Progenitor cell of endocrine pancreas (in vitro differentiated cells): ENCODE measurements at regions not wholly inside any gene's neighbourhood (a gene's known extent, or its start where the extent isn't known, plus 50 kb on each side); places are given as distances from the start of the nearest gene placed in this dataset.

Source experiments
- DNase-seq: peaks from one replicate; pipeline ENCODE4 v3.0.0; 2021; ENCODE audit warnings: low spot score; ENCODE audit not compliant: unreplicated experiment
- H3K27ac Mint-ChIP-seq: 2 replicates; pipeline ENCODE4 v1.8.0; 2021; ENCODE audit warnings: mild to moderate bottlenecking, moderate library complexity, mixed read lengths
- H3K27me3 Mint-ChIP-seq: 2 replicates; pipeline ENCODE4 v1.8.0; 2021; ENCODE audit warnings: mixed read lengths
- H3K36me3 Mint-ChIP-seq: 2 replicates; pipeline ENCODE4 v1.8.0; 2022; ENCODE audit warnings: mixed read lengths; ENCODE audit not compliant: insufficient read depth
- H3K4me1 Mint-ChIP-seq: 2 replicates; pipeline ENCODE4 v1.8.0; 2021; ENCODE audit warnings: low read depth, mixed read lengths
- H3K4me3 Mint-ChIP-seq: 2 replicates; pipeline ENCODE4 v1.8.0; 2021; ENCODE audit warnings: low read depth, mild to moderate bottlenecking, moderate library complexity, mixed read lengths
- H3K9me3 Mint-ChIP-seq: 2 replicates; pipeline ENCODE4 v1.8.0; 2021; ENCODE audit warnings: low read depth, mixed read lengths
- CTCF ChIP-seq: fragments of 200-600 bp; sonication (generic); IDR thresholded peaks from one replicate; pipeline ENCODE4 v1.5.0; 2021; ENCODE audit warnings: antibody characterized with exemption, mild to moderate bottlenecking; ENCODE audit not compliant: unreplicated experiment

- H3K36me3 Mint-ChIP-seq = no peaks in the 10 kb centered on the region
- H3K4me1 Mint-ChIP-seq = no peaks in the 10 kb centered on the region
- no peak for DNase-seq
- H3K27me3 Mint-ChIP-seq = no peaks in the 10 kb centered on the region
- no peak for TF ChIP-seq CTCF
- H3K27ac Mint-ChIP-seq = no peak overlapping the region
- H3K9me3 Mint-ChIP-seq = peaks cover 34% of the 10 kb centered on the region
- H3K4me3 Mint-ChIP-seq = no peak overlapping the region
These were observed 128.5 kb upstream of the CYSLTR1 start for GRCh38 chrX:78455901-78456300.

DNA sequence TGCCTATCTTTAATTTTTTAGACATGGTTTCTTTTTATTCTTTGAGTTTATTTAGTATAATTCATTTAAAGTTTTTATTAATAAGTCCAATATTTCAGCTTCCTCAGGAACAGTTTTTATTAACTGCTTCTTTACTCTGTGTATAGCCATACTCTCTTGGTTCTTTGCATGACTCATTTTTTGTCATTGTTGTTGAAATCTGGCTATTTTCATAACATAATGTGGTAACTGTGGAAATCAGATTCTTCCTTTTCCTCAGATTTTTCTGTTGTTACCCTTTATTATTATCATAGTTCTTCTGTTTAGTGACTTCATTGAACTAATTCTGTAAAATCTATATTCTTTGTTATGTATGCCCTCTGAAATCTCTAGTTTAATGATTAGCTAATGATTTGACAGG is 124.9 kb upstream of the CYSLTR1 start:
- peaks cover 36% of the 10 kb centered on the region for H3K9me3 Mint-ChIP-seq
- DNase-seq = no peak
- H3K27ac Mint-ChIP-seq = no peak overlapping the region
- no peaks in the 10 kb centered on the region for H3K36me3 Mint-ChIP-seq
- no peak overlapping the region for H3K4me3 Mint-ChIP-seq
- no peaks in the 10 kb centered on the region for H3K4me1 Mint-ChIP-seq
- H3K27me3 Mint-ChIP-seq = no peaks in the 10 kb centered on the region
- TF ChIP-seq CTCF = no peak

GRCh38 chrX:78437621-78438020 is 110.2 kb upstream of the CYSLTR1 start:
- no peak for TF ChIP-seq CTCF
- H3K4me3 Mint-ChIP-seq = no peak overlapping the region
- H3K27me3 Mint-ChIP-seq = no peaks in the 10 kb centered on the region
- peaks cover 14% of the 10 kb centered on the region for H3K9me3 Mint-ChIP-seq
- DNase-seq = no peak
- no peaks in the 10 kb centered on the region for H3K36me3 Mint-ChIP-seq
- no peaks in the 10 kb centered on the region for H3K4me1 Mint-ChIP-seq
- no peak overlapping the region for H3K27ac Mint-ChIP-seq

DNA sequence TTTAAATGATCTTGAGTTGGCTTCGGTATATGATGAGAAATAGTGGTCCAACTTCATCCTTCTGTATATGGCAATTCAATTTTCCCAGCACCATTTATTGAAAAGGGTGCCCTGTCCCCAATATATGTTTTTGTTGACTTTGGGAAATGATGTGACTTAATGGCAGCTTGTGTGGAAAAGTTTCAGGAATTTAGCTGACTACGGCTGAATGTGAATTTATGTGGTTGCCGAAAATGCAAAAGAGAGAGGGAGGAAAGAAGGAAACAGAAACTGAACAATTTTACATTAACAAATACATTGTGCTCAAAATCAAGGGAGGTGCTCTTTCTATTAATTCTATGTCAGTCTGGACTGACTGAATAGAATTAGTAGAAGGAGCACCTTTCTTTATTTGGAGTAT is 101.8 kb upstream of the CYSLTR1 start:
- Mint-ChIP-seq H3K27me3 (no peaks in the 10 kb centered on the region), H3K4me3 (no peak overlapping the region), H3K9me3 (peaks cover 26% of the 10 kb centered on the region), H3K27ac (no peak overlapping the region), H3K4me1 (no peaks in the 10 kb centered on the region), H3K36me3 (no peaks in the 10 kb centered on the region)
- no peak for TF ChIP-seq CTCF
- DNase-seq = no peak

DNA sequence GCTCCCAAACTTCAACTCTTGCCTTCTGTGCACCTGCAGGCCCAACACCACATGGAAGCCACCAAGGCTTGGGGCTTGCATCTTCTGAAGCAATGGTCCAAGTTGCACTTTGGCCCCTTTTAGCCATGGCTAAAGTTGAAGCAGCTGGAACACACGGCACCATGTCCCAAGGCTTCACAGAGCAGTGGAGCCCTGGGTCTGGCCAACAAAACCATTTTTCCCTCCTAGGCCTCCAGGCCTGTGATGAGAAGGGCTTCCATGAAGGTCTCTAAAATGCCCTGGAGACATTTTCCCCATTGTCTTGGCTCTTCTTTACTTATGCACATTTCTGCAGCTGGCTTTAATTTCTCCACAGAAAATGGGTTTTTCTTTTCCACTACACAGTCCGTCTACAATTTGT is 61.3 kb upstream of the CYSLTR1 start:
- H3K36me3 Mint-ChIP-seq = peaks cover 4% of the 10 kb centered on the region
- DNase-seq = no peak
- H3K4me3 Mint-ChIP-seq = no peak overlapping the region
- H3K27me3 Mint-ChIP-seq = no peaks in the 10 kb centered on the region
- peaks cover 52% of the 10 kb centered on the region for H3K9me3 Mint-ChIP-seq
- TF ChIP-seq CTCF = no peak
- H3K4me1 Mint-ChIP-seq = no peaks in the 10 kb centered on the region
- H3K27ac Mint-ChIP-seq = no peak overlapping the region

- H3K27me3 Mint-ChIP-seq = no peaks in the 10 kb centered on the region
- H3K27ac Mint-ChIP-seq = no peak overlapping the region
- peaks cover 4% of the 10 kb centered on the region for H3K36me3 Mint-ChIP-seq
- no peak for TF ChIP-seq CTCF
- H3K4me3 Mint-ChIP-seq = no peak overlapping the region
- no peaks in the 10 kb centered on the region for H3K4me1 Mint-ChIP-seq
- H3K9me3 Mint-ChIP-seq = peaks cover 48% of the 10 kb centered on the region
- DNase-seq = no peak
These were observed 60.0 kb upstream of the CYSLTR1 start for GRCh38 chrX:78387364-78387763.
